Epithelial cell of proximal tubule (primary cell): ENCODE measurements at regions not wholly inside any gene's neighbourhood (a gene's known extent, or its start where the extent isn't known, plus 50 kb on each side); places are given as distances from the start of the nearest gene placed in this dataset.

Source experiments
- DNase-seq: peaks from one replicate; pipeline ENCODE4 v3.0.0-alpha.2; 2011; ENCODE audit warnings: low read depth
- H3K4me3 ChIP-seq: 2 replicates; pipeline ENCODE4 v1.5.1; 2011; ENCODE audit warnings: low read depth, mild to moderate bottlenecking, low read length
- TF ChIP-seq, protein P1 (sequence below): conservative IDR thresholded peaks from 2 replicates; pipeline ENCODE4 v1.5.1; 2012; ENCODE audit warnings: low read depth, mild to moderate bottlenecking, low read length

DNA sequence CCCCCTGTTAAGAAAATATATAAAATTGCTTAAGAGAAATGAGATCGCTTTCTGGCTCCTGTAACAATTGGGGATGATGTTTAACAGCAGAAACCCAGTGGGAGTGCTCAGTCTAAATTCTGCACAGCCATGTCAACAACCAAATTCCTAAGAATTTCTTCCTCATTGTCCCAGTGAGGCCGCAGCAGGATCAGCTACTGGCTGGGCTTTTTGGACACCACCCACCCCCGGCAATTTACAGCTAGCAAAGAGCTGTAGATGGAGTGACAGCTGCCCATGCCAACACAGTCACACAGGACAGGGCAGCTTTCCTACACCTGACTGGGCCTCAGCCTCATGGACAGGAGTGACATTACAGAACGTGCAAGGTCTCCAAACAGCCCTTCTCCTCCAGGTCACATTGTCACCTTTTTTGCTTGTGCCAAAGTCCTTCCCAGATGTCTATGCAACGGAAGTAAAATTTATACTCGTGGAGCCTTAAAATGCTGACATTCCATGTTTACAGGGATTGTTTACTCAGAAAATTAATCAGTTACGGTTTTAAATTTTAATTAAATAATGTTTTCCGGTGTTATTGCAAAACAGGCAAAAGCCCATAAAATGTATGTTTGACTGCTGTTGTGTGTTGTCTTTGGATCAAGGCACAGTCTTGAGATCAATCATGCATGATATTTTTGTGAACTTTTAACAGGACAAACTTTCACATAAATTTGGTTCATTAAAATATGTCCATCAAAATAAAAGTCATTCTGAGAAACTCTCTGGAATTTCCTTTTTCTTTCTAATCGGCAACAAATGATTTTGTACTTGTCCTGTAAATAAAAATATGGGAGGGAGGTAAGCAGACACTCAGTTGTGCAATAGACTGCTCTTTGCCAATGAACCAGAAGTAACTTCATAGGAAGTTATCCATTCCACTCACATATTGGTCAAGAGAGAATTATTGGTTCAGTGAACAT is 943.2 kb downstream of the MCTP2 start:
- DNase-seq: peak; percentile 83
- H3K4me3 ChIP-seq: no peak overlapping the region
- TF ChIP-seq, protein P1, sequence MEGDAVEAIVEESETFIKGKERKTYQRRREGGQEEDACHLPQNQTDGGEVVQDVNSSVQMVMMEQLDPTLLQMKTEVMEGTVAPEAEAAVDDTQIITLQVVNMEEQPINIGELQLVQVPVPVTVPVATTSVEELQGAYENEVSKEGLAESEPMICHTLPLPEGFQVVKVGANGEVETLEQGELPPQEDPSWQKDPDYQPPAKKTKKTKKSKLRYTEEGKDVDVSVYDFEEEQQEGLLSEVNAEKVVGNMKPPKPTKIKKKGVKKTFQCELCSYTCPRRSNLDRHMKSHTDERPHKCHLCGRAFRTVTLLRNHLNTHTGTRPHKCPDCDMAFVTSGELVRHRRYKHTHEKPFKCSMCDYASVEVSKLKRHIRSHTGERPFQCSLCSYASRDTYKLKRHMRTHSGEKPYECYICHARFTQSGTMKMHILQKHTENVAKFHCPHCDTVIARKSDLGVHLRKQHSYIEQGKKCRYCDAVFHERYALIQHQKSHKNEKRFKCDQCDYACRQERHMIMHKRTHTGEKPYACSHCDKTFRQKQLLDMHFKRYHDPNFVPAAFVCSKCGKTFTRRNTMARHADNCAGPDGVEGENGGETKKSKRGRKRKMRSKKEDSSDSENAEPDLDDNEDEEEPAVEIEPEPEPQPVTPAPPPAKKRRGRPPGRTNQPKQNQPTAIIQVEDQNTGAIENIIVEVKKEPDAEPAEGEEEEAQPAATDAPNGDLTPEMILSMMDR: no peak

DNA sequence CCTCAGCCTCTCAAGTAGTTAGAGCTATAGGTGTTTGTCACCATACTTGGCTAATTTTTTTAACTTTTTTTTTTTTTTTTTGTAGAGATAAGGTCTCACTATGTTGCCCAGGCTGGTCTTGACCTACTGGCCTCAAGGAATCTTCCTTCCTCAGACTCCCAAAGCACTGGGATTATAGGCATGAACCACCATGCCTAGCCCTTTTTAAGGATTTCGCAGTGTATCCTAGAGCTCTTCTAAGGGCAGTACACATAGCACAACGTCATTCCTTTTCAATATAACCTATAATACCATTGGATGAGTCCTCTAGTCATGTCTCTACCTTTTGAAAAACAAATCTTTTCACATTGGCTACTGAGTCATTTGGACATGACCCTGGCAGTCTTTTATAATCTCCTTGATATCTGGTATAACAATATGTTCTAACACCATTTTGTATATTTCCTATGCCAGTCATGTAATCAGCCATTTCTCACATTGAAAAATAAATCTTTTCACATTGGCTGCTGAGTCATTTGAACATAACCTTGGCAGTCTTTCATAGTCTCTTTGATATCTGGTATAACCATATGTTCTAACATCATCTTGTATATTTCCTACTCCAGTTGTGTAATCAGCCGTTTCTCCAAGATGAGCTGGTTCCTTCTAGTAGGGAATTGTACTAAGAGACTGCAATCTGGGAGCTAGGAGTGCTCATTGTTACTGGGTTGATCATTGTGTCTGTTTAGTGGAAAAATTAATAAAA is 944.7 kb downstream of the MCTP2 start:
- TF ChIP-seq, protein P1: no peak
- no peak for DNase-seq
- H3K4me3 ChIP-seq: no peak overlapping the region

DNA sequence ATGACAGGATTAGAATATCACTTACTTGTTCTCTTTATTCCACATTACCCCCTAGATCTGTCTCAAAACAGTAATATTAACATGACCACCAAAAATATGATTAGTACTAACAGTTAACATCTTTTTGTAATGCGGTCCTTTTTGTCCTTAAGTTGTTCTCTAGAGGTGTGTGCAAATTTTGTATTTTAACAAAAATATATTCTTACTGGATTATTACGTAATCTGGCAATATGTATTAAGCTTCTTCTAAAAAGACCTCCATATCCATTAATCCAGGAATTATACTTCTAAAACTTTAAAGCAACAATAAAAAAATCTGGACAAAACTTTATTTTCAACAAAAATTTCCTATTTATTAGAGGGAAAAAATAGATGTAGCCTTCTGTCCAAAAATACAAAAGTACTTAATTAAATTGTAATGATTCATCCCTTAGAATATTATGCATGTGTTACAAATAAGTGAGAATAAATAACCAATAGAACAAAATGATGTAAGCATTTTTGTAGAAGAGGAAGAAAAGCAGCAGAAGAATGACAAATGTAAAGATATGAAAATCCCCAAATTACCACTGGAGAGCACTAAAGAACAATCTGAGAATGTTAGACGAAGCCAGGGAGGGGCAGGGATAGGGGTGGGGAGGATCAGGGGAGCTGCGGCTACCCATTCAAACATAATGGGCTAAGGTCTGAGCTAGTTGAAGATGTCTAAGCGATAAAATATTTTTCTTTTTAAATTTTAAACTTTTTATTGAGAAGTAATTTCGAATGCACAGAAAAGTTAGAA is 945.6 kb downstream of the MCTP2 start:
- no peak for DNase-seq
- H3K4me3 ChIP-seq: no peak overlapping the region
- TF ChIP-seq, protein P1: no peak

DNA sequence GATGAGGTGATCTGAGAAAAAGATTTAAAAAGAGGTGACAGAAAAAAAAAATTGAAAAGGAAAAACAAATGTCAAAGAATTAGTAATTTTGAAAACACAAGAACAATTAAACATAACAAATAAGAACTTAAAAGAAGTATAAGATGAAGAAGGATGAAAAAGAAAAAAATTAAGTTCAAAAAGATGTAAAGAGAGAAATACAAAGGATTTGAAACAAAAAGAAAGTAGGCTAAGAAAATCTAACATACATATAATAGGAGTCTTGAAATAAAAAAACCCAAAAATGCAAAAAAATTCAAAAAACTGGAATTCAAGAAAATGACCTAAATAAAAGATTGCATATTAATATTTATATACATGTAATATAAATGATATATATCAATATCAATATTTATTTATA is 949.2 kb downstream of the MCTP2 start:
- H3K4me3 ChIP-seq: no peak overlapping the region
- no peak for DNase-seq
- TF ChIP-seq, protein P1: no peak

DNA sequence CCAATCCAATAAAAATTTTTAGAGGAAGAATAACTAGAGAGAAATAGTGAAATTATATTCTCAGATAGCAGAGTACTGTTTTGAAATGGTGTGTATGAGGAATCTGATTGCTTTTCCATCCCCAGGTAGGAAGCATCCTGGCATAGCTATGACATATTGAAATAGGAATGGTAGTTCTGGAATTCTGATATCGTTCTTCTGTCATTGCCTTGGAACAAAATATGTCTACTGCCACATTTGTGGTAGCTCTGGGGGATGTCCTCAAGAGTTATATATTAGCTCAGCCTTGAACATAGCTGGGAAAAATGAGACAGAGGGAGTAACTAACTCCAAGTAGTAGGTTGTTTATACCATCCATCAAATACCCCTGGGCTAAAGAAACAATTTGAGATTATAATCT is 950.7 kb downstream of the MCTP2 start:
- DNase-seq: no peak
- no peak overlapping the region for H3K4me3 ChIP-seq
- TF ChIP-seq, protein P1: no peak

DNA sequence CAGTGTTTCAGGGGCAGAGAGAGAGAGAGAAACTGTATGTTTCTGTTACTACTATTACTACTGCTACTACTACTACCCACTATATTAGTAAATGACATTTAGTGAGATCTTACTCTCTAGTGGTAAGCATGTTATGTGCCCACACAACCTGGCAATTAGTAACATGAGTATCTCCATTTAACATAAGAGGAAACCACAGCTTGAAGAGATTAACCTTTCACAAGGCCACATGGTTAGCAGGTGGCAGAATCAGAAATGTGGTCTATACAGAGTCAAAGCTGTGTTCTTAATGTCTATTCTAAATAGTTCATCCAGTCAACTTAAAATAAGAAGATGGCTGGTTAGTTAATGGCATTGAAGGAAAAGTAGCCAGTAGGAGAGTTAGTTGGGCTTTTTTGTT is 961.6 kb downstream of the MCTP2 start:
- no peak overlapping the region for H3K4me3 ChIP-seq
- no peak for DNase-seq
- TF ChIP-seq, protein P1: no peak
